AG04449 (cell line): ENCODE measurements at regions not wholly inside any gene's neighbourhood (a gene's known extent, or its start where the extent isn't known, plus 50 kb on each side); places are given as distances from the start of the nearest gene placed in this dataset.

Source experiments
- CTCF ChIA-PET: fragments of 350-600 bp; formaldehyde crosslinking; extraction: SDS; loops from one replicate; lab custom pipeline; 2021; ENCODE audit warnings: antibody characterized with exemption; lab: Yijun Ruan, JAX
- POLR2A ChIA-PET: fragments of 400-600, 350-600 bp; formaldehyde crosslinking; extraction: SDS; loops from one replicate; lab custom pipeline; 2020; ENCODE audit warnings: antibody characterized with exemption, inconsistent platforms; lab: Yijun Ruan, JAX
- DNase-seq: peaks from one replicate; pipeline ENCODE4 v3.0.0-alpha.2; 2010; ENCODE audit warnings: low read depth, low spot score
- H3K4me3 ChIP-seq: 2 replicates; pipeline ENCODE4 v1.5.1; 2011; ENCODE audit warnings: low read depth, mild to moderate bottlenecking, control low read depth, low read length
- TF ChIP-seq, protein P1 (sequence below): IDR thresholded peaks from one replicate; pipeline ENCODE4 v1.5.1; 2011; ENCODE audit warnings: mild to moderate bottlenecking, moderate library complexity, low read length, control low read depth, inconsistent platforms; ENCODE audit not compliant: insufficient read depth; ENCODE audit errors: missing control alignments

DNA sequence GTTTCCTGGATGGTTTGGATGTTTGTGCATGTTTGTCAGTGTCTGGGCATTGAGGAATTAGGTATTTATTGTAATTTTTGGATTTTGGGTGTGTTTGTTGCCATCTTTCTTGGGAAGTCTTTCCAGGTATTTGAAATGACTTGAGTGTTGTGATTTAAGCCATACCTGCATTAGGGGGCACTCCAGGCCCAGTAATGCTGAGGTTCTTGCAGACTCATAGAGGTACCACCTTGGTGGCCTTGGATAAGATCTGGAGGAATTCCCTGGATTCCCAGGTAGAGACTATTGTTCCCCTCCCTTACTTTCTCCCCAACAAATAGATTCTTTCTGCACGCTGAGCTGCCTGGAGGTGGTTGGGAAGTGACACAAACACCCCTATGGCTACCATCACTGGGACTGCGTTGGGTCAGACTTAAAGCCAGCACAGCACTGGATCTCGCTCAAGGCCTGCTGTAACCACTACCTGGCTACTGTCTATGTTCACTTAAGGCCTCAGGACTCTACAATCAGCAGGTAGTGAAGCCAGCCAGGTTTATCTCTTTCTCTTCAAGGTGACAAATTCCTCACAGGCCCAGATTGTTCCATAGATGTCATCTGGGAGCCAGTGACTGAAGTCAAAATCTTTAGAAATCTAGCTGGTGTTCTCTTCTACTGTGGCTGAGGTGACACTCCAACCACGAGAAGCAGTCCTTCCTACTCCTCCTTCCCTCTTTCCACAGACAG is 643.6 kb downstream of the PDHA2 start:
- CTCF ChIA-PET: no interaction called here
- TF ChIP-seq, protein P1, sequence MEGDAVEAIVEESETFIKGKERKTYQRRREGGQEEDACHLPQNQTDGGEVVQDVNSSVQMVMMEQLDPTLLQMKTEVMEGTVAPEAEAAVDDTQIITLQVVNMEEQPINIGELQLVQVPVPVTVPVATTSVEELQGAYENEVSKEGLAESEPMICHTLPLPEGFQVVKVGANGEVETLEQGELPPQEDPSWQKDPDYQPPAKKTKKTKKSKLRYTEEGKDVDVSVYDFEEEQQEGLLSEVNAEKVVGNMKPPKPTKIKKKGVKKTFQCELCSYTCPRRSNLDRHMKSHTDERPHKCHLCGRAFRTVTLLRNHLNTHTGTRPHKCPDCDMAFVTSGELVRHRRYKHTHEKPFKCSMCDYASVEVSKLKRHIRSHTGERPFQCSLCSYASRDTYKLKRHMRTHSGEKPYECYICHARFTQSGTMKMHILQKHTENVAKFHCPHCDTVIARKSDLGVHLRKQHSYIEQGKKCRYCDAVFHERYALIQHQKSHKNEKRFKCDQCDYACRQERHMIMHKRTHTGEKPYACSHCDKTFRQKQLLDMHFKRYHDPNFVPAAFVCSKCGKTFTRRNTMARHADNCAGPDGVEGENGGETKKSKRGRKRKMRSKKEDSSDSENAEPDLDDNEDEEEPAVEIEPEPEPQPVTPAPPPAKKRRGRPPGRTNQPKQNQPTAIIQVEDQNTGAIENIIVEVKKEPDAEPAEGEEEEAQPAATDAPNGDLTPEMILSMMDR: no peak
- no peak overlapping the region for H3K4me3 ChIP-seq
- POLR2A ChIA-PET: no interaction called here
- no peak for DNase-seq

DNA sequence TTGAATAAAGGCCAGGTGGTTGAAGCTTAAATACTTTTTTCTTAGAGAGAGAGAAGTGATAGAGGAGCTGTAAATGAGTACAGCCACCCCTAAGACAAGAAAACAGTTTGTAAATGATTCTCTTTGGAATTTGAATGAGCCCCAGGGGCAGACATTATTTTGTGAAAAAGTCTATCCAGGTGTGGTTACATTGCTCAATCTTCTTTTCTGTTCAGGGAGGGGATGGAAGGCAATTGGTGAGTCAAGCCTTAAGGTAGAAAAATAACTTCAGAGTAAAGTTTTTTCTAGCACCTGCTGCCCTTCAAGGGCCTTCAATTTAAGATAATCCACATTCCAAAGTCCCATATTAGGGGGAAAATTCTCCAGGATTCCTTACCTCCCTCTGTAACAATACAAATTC is 646.7 kb downstream of the PDHA2 start:
- ChIA-PET POLR2A (no interaction called here), CTCF (interaction anchor here (1.2 kb wide), 1 partner anchor 10 kb away, joined by 3 read pairs; no protein-coding TSS in a partner anchor)
- no peak overlapping the region for H3K4me3 ChIP-seq
- TF ChIP-seq, protein P1: no peak
- no peak for DNase-seq

DNA sequence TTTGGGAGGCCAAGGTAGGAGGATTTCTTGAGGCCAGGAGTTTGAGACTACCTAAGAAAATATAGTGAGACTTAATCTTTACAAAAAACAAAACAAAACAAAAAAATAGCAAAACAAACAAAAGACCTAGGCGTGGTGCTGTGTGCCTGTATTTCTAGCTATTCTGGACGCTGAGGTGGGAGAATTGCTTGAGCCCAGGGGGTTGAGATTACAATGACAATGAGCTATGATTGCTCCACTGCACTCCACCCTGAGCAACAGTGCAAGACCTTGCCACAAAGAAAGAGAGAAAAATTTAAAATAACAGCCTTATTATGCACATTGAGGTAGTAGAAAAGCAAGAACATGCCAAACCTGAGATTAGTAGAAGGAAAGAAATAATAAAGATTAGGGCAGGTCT is 657.7 kb downstream of the PDHA2 start:
- TF ChIP-seq, protein P1: no peak
- ChIA-PET CTCF (no interaction called here), POLR2A (no interaction called here)
- no peak for DNase-seq
- H3K4me3 ChIP-seq: no peak overlapping the region

DNA sequence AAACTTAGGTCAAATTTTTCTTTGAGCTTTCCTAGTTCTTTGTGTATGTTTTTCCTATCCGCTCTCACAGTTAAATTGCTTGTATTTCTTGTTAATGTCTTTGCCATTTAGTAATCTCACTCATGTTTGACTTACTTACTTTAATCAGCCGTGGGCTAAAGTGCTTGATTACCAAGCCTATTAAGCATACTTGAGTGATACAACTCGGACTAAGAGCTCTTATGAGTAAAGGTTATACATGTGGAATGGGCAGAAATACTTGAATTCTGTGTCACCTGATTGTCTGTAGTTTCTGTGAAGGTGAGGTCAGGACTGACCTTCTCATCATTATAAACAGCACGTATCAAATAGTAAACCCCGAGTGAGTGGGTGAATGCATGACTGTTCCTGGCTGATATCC is 664.5 kb downstream of the PDHA2 start:
- ChIA-PET CTCF (no interaction called here), POLR2A (no interaction called here)
- TF ChIP-seq, protein P1: no peak
- no peak for DNase-seq
- H3K4me3 ChIP-seq: no peak overlapping the region

DNA sequence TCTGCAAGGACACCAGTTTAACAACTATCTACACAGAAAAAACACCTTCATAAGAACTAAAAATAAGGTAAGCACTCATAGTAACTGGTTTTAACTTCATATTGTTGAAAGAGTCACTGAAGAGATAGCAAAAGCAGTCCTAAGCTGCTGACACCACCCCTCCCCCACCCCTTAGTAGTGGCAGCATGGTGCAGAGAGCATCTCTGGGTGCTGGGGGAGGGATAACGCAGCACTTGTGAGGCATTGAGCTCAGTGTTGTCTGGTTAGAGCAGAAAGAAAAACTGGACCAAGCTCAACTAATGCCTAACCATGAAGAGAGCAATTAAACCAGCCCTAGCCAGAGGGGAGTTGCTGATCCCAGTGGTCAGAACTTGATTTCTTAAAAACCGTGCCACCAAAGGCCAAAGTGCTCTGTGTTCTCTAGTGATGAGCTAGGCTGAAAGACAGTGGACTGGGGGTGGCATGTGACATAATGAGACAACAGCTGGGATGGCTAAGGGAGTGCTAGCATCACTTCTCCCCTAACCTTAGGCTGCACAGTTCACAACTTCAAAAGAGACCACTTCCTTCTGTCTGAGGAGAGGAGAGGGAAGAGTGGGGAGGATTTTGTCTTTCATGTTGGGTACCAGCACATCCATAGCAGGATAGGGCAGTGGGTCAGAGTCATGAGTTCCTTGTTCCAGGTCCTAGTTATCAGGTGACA is 669.3 kb downstream of the PDHA2 start:
- DNase-seq: no peak
- CTCF ChIA-PET: no interaction called here
- POLR2A ChIA-PET: no interaction called here
- TF ChIP-seq, protein P1: no peak
- H3K4me3 ChIP-seq: no peak overlapping the region

DNA sequence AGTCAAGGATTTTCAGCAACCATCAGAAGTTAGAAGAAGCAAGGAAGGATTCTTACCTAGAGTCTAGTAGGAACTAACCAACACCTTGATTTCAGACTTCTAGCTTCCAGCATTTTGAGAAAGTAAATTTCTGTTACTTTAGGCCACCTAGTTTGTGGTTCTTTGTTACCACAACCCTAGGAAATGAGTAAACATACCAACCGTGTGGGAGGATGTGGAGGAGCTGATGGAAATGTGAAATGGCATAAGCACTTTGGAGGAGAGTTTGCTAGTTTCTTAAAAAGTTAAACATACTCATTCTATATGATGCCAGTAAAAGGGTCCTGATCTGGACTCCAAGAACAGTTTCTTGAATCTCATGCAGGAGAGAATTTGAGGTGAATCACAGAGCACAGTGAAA is 679.4 kb downstream of the PDHA2 start:
- no peak for DNase-seq
- POLR2A ChIA-PET: no interaction called here
- CTCF ChIA-PET: no interaction called here

More for the DNA sequence above, 679.4 kb downstream of the PDHA2 start:
- TF ChIP-seq, protein P1: no peak
- H3K4me3 ChIP-seq: no peak overlapping the region
